ENCODE measurements at regions not wholly inside any gene's neighbourhood (a gene's known extent, or its start where the extent isn't known, plus 50 kb on each side); places are given as distances from the start of the nearest gene placed in this dataset.

DNA sequence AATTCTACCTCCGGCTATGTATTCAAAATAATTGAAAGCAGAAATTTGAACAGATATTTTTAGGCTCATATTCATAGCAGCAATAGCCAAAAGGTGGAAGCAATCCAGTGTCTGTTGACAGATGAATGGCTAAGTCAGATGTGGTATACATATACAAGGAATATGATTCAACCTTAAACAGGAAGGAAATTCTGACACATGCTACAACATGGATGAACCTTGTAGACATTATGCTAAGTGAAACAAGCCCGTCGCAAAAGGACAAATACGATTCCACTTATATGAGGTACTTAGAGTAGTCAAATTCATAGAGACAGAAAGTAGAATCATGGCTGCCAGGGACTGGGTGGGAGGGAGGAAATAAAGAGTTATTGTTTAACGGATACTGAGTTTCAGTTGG is 331.6 kb downstream of the PCNX1 start:
- TF ChIP-seq EZH2 (IDR thresholded peaks at IDR 0.05; ENCODE audit: low read length, unreplicated experiment), result no peak
- TF ChIP-seq CTCF (conservative IDR thresholded peaks at IDR 0.05; ENCODE audit: low read depth, low read length), result no peak
- TF ChIP-seq EZH2phosphoT487 (IDR thresholded peaks at IDR 0.05; ENCODE audit: borderline replicate concordance, low read length), result no peak
- no peaks in the 10 kb centered on the region for H3K9me3 ChIP-seq (ENCODE audit: low read length)
- BruUV-seq (replicated peaks), result no TSS peak
- DNase-seq, result peak; percentile 8
- H3K4me2 ChIP-seq (ENCODE audit: low read length), result no peak overlapping the region
- H3K9ac ChIP-seq (ENCODE audit: low read length), result no peak overlapping the region
- H3K4me1 ChIP-seq (ENCODE audit: insufficient read depth, low read length), result no peaks in the 10 kb centered on the region
- no peak overlapping the region for H3K4me3 ChIP-seq (ENCODE audit: low read length)
- no peaks in the 10 kb centered on the region for H3K9me2 ChIP-seq (replicated peaks; ENCODE audit: low read length)
- H2AFZ ChIP-seq (ENCODE audit: low read length), result no peak overlapping the region
- no peaks in the 10 kb centered on the region for H4K20me1 ChIP-seq (ENCODE audit: low read length)
- intact Hi-C loops (cut with micrococcal nuclease), result no loop called here
- no peaks in the 10 kb centered on the region for H3K27me3 ChIP-seq (ENCODE audit: low read length)
- H3K79me2 ChIP-seq (ENCODE audit: low read length), result no peaks in the 10 kb centered on the region
- H3F3A ChIP-seq (ENCODE audit: low read length, unreplicated experiment), result no peaks in the 10 kb centered on the region
- no peak overlapping the region for H3K27ac ChIP-seq (ENCODE audit: low read length)
- CTCF ChIA-PET, result no interaction called here
- no peak for ATAC-seq
- no peaks in the 10 kb centered on the region for H3K36me3 ChIP-seq (ENCODE audit: low read depth, low read length)
- POLR2A ChIA-PET (ENCODE audit: unreplicated experiment), result no interaction called here

- H3K4me3 ChIP-seq (ENCODE audit: low read length), result no peak overlapping the region
- POLR2A ChIA-PET (ENCODE audit: unreplicated experiment), result no interaction called here
- TF ChIP-seq EZH2 (IDR thresholded peaks at IDR 0.05; ENCODE audit: low read length, unreplicated experiment), result no peak
- TF ChIP-seq EZH2phosphoT487 (IDR thresholded peaks at IDR 0.05; ENCODE audit: borderline replicate concordance, low read length), result no peak
- TF ChIP-seq CTCF (conservative IDR thresholded peaks at IDR 0.05; ENCODE audit: low read depth, low read length), result no peak
- H3K27me3 ChIP-seq (ENCODE audit: low read length), result no peaks in the 10 kb centered on the region
- H3K36me3 ChIP-seq (ENCODE audit: low read depth, low read length), result no peaks in the 10 kb centered on the region
- no peaks in the 10 kb centered on the region for H3K9me2 ChIP-seq (replicated peaks; ENCODE audit: low read length)
- intact Hi-C loops (cut with micrococcal nuclease), result no loop called here
- H3K9me3 ChIP-seq (ENCODE audit: low read length), result no peaks in the 10 kb centered on the region
- no peak overlapping the region for H3K27ac ChIP-seq (ENCODE audit: low read length)
- DNase-seq, result no peak
- no peak for ATAC-seq
- no peaks in the 10 kb centered on the region for H4K20me1 ChIP-seq (ENCODE audit: low read length)
- CTCF ChIA-PET, result no interaction called here
- H3K4me2 ChIP-seq (ENCODE audit: low read length), result no peak overlapping the region
- H3K4me1 ChIP-seq (ENCODE audit: insufficient read depth, low read length), result no peaks in the 10 kb centered on the region
- no peak overlapping the region for H3K9ac ChIP-seq (ENCODE audit: low read length)
- BruUV-seq (replicated peaks), result no TSS peak
- H3K79me2 ChIP-seq (ENCODE audit: low read length), result no peaks in the 10 kb centered on the region
- H3F3A ChIP-seq (ENCODE audit: low read length, unreplicated experiment), result no peaks in the 10 kb centered on the region
- no peak overlapping the region for H2AFZ ChIP-seq (ENCODE audit: low read length)
Observed at GRCh38 chr14:71240171-71240570, 332.9 kb downstream of the PCNX1 start.

DNA sequence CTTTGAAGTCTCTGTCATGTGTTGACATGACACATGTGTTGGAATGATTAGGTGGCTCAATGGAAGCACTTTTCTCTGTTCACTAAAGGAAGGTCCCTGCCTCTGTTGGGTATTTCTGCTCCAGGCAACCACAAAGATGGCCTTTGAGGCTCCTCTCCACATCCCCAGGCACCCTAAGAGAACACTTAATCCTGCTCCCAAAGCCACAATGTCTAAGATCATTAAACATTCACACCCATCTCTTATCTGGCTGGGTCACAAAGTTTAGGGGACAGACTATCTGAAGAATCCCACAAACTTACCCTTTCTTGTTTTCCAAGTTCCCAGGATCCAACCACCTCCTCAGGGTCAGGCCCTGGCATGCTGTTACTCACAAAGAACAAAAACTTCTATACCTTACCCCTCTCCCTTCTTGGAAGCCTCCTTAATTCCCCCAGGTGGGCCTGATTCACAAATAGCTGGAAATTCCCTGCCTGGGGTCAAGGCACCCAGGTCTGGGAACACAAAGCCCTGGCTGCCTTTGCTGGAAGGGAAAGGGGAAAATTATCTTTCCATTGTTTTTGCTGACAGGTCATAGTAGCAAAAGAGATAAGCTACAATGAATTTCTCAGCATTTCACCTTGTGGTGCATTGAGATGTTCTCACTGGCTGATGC is 333.7 kb downstream of the PCNX1 start:
- no peaks in the 10 kb centered on the region for H3K9me3 ChIP-seq (ENCODE audit: low read length)
- no peaks in the 10 kb centered on the region for H3K79me2 ChIP-seq (ENCODE audit: low read length)
- TF ChIP-seq CTCF (conservative IDR thresholded peaks at IDR 0.05; ENCODE audit: low read depth, low read length), result no peak
- no peak for TF ChIP-seq EZH2 (IDR thresholded peaks at IDR 0.05; ENCODE audit: low read length, unreplicated experiment)
- TF ChIP-seq EZH2phosphoT487 (IDR thresholded peaks at IDR 0.05; ENCODE audit: borderline replicate concordance, low read length), result no peak
- no peak overlapping the region for H2AFZ ChIP-seq (ENCODE audit: low read length)
- intact Hi-C loops (cut with micrococcal nuclease), result no loop called here
- no TSS peak for BruUV-seq (replicated peaks)
- ATAC-seq (no peak), DNase-seq (no peak)
- no peaks in the 10 kb centered on the region for H3K36me3 ChIP-seq (ENCODE audit: low read depth, low read length)
- POLR2A ChIA-PET (ENCODE audit: unreplicated experiment), result interaction anchor here (0.6 kb wide), 1 partner anchor 196 kb away, joined by 3 read pairs; no protein-coding TSS in a partner anchor
- no peaks in the 10 kb centered on the region for H3K27me3 ChIP-seq (ENCODE audit: low read length)
- no peaks in the 10 kb centered on the region for H3K9me2 ChIP-seq (replicated peaks; ENCODE audit: low read length)
- H3F3A ChIP-seq (ENCODE audit: low read length, unreplicated experiment), result no peaks in the 10 kb centered on the region
- no peak overlapping the region for H3K4me3 ChIP-seq (ENCODE audit: low read length)
- no peaks in the 10 kb centered on the region for H4K20me1 ChIP-seq (ENCODE audit: low read length)
- CTCF ChIA-PET, result interaction anchor here (0.6 kb wide), 1 partner anchor 11 kb away, joined by 7 read pairs; no protein-coding TSS in a partner anchor
- no peak overlapping the region for H3K4me2 ChIP-seq (ENCODE audit: low read length)
- H3K9ac ChIP-seq (ENCODE audit: low read length), result no peak overlapping the region
- no peak overlapping the region for H3K27ac ChIP-seq (ENCODE audit: low read length)
- no peaks in the 10 kb centered on the region for H3K4me1 ChIP-seq (ENCODE audit: insufficient read depth, low read length)
